CD4-positive, alpha-beta T cell treated with Interleukin-15 for 4 hours (primary cell): ENCODE measurements at regions not wholly inside any gene's neighbourhood (a gene's known extent, or its start where the extent isn't known, plus 50 kb on each side); places are given as distances from the start of the nearest gene placed in this dataset.
"Not testable (repeated sequence)": the region's sequence is repeated elsewhere in the genome, so short reads cannot be mapped to it uniquely, and the experiment has no call there.

ENCODE experiments used
- DNase-seq: peaks from one replicate; pipeline ENCODE4 v3.0.0-alpha.2; 2020; ENCODE audit warnings: low spot score

DNA sequence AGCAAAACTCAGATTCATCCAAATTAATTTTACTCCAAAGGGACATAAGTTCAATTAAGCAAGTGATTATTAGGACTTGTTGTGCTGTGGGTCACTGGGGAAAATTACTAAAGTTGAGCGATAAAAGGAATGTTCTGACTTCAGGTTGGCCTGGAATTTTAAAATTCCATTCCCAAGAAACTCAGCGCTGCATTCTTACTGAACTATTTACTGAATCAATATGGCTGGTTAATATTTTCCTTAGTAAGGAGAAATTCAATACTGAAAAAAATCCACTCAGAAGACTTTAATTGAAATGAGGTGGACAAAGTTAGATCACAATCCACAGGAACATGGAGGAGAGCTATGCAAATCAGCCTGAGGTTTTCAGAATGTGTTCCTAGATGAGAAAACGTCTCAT is 578.9 kb upstream of the NR5A2 start:
- DNase-seq, result no peak

DNA sequence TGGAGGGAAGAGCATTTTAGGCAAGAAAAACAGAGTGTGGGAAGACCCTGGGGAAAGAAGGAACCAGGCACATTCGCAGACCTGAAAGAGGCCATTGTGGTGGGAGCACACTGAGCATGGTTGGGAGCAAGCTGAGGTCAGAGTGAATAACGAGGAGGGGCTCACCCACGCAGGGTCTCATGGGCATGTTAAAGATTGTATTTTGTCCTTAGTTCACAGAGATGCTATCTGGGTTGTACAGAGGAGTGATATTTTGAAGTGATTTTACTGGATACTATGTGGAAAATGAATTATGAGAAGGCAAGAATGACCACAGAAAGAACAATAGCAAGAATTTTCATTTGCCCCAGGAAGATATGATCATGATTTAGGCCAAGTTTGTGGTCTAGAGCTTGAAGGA is 578.3 kb upstream of the NR5A2 start:
- DNase-seq, result no peak

DNA sequence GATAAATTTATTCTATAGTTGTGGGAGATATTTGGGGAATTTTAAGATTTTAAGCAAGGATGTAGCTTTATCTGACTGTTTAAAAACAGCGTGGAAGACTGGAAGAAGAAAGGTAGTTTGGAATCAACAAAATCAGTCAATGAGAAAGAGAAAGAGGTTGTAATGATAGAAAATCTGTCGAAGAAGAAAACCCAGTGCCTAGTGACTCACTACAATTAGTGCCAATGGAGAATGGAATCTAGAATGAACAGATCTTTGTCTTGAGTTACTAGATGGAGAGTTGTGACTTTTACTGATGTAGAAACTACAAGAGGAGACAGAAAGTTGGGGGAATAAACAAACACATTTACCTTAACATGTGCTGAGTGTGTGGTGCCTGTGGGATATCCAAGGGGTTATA is 577.8 kb upstream of the NR5A2 start:
- DNase-seq, result no peak

DNA sequence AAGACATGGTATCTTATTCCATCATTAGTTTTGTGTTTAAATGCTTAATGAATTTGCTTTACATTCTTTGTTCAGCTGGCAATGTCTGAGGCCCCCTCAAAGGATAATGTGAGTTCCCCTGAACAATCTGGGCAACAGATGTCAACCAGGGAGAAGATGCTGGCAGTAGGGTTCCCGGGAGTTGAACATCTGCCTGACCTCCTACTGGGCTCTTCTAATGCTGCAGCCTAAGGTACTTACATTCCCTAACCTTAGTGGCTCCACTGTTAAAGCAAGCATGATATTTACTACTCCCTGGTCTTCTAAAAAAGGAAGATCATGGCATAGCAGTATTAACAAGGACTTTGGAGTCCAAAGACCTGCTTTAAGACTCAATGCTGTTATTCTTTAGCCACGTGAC is 574.9 kb upstream of the NR5A2 start:
- DNase-seq, result no peak

DNA sequence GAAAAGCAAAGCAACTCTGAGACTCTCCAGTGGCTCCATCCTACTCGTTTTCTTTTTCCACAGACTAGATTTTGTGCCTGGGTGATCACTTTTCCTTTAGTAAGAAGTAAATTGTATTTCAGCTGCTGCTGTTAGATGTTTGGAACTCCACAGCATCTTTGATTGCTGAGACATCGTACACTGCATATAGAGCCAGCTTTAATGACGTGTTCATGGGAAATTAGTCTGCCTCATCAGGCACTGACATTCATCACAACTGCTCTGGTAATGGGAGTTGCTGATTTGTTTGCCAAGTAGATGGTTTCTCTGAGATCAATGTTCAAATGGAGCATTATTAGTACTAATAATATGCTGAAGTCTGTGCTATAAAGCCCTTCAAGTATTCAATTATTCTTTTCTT is 573.8 kb upstream of the NR5A2 start:
- no peak for DNase-seq

DNA sequence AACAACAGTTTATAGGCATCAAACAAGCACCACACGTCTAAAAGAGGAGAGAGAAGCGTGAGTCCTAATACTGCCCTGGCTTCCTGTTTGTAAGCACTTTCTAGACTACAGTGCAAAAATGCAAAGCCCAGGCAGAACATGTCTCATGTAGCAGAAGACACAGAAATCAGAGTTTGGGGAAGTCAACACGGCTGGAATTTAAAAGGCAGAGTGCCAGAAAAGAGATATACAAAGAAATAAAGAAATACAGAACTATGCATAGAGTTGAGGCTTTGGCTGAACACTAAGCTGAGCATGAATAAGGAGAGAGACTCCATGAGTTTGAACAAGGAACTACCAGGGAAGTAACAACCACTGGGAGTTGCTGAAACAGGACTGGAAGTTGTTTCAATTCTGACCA is 566.6 kb upstream of the NR5A2 start:
- no peak for DNase-seq

DNA sequence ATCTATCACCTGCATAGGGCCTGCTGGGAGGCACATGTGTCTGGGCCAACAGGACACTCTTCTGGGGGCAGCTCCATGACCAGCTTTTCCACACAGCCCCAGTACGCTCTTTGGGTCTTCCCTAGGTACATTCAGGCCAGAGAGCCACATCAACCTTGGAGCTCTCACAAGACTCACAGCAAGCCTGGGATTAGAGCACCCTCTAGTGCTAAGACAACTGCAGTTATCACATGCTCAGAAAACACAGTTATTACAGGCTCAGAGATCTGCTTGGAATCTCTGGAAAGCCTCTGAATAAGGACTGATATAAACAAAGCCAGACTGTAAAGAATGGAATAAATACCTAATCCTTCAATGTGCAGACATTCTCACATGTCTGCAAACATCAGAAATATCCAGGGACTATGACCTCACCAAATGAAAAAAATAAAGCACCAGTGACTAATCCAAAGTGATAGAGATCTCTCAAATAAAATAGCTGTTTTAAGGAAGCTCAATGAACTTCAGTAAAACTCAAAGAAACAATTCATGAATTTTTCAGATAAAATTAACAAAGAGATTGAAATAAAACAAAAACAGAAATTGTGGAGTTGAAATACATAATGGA is 563.9 kb upstream of the NR5A2 start:
- DNase-seq, result no peak

DNA sequence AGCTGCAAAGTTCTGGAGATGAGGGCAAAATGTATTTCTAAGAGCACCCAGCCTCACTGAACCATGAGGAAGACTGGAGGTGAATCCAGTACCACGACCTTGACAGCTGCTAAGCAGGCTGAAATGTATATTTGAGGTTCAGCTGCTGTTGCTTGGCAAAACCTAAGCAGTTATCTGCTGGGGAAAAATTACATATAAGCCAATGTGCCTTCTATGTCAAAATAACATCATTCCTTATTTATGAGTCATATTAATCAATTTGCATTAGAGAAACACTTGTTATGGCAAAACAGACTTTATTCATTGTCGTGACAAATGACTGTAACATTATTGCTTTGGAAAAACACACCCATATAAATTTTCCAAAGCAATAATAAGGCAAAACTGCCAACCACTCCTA is 560.5 kb upstream of the NR5A2 start:
- DNase-seq, result no peak

DNA sequence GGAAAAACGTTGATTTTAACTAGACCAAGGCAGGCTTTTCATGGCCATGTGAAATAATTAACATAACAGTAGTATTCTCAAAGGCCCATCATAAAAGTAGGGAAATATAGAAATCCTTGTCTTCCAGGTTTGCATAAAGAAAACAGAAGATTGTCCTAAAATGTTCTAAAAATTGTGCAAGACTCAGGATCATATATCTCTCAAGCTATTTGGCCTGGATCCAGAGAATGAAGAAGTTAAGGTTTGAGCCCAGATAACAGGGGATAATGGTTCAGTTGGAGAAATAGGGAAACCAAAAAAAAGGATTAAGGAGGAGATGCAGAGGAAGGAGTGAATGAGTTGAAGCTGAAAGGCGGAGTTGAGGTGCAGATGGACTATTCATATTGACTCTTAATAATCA is 555.5 kb upstream of the NR5A2 start:
- DNase-seq, result no peak

DNA sequence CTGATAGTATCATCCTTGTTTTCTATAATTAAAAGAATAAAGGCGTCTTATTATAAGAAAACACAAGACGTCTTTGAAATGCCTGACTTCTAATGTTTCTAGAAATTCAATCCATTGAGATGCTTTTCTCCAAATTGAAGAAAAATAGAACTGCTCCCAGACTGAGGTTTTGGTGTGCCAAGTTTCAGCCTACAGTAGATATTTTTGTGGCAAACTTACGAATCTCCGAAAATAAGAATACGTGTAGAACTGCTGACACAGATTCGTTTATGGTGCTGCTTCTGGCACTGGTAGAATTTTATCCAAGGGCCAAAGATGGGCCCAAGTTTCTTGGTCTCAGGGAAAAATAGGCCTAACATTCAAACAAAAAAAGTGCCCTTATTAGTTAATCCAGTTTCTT is 554.5 kb upstream of the NR5A2 start:
- DNase-seq, result no peak

DNA sequence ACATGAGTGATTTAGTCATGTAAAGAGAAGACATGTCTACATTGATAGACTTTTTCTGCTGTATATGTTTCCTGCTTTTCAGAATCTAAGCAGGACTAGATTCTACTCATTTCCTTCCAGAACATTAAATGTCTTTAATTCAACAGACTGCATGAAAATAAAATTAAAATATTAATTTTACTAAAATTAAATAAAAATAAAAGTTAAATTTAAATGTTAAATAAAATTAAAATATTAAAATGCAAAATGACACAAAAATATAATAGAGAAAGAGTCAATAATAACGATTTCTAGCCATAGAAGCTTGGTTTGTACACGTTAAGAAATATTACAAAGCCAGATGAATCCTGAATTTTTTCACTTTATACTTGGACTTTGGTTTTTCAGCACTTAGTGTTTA is 552.8 kb upstream of the NR5A2 start:
- no peak for DNase-seq

DNA sequence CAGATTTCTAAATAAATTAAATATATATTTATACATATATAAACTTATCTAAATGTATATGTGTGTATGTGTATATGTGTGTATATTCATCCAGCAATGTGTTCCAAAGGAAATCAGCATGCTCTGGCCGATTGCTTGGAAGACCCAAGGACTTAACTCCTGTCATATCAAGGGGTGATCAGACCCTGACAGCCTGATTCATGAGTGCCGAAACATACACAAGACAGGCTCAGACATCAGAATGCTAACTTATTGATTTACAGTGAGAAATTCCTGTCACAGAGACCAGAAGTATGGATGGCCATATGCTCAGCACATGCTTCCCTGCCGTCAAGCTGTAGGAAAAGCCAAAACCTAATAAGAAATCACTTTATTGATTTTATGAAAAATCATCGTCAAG is 545.1 kb upstream of the NR5A2 start:
- no peak for DNase-seq

DNA sequence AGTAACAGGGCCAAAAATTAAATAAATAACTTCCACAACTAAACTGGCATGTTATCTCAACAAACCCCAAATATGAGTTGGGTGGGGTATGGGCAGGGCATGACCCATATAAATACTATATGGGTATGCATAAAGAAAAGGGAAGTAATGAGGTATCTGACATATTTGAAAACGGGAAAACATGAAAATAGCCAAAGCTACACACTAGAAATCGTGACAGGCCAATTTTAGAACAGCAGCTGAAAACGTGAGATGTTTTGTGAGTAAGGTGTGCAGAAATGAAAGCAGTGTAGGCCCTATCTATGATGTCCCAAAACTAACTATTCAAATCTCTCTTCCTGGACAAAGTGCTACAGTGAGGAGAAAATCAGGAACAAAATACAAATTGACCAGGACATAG is 537.9 kb upstream of the NR5A2 start:
- DNase-seq, result no peak

DNA sequence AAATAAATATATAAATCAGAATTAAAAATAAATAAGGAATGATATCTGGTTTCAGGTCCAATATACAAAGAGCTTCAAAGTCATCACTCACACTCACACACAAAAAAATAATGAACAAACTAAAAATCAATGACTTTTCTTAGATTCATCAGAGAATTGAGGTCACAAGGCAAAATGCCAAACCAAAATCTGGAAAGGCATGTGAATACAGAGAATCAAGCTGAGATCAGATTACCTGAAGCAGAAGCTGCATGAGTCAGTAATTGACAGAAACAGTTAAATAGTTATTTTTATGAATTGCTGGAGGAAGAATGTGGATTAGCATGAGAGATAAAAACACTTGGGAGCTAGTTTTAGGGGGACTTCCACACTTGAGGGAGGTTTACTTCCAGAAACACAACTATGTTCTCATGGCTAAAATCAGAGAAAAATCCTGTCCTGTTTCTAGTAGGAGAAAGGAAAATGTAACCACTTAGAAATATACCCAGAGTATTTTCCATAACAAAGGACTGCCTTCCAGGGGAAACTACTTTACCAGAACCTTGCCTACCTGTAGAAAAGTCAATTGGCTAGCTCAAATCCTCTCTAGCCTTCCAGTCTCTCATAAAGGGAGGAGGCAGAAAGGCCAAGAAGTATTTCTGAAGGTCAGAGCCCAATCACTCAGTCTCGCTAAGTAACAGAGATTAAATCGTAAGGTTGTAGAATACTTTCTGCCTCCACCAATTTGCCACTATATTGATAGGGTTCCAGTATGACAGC is 536.6 kb upstream of the NR5A2 start:
- no peak for DNase-seq

DNA sequence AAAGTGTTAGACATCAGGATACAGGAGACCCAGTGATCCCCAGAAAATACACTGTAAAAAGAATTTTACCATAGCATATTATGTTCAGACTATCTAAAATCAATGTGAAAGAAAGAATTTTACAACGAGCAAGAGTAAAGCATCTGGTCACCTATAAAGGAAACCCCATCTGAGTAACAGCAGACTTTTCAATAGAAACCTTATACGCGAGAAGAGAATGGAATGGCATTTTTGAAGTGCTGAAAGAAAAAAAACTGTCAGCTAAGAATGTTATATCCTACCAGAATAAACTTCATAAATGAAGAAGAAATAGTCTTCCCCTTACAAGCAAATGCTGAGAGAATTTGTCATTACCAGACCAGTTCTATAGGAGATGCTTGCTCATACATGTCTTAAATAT is 532.1 kb upstream of the NR5A2 start:
- no peak for DNase-seq

DNA sequence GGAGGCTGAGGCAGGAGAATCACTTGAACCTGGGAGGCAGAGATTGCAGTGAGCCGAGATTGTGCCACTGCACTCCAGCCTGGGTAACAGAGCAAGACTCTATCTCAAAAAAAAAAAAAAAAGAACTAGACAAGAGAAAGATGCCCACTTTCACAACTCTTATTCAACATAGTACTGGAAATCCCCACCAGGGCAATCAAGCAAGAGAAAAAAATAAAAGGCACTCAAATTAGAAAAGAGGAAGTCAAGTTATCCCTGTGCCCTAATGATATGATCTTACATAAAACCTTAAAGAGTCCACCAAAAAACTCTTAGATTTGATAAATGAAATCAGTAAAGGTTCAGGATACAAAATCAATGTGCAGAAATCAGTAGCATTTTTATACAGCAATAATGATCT is 528.7 kb upstream of the NR5A2 start:
- DNase-seq, result not testable (repeated sequence)

DNA sequence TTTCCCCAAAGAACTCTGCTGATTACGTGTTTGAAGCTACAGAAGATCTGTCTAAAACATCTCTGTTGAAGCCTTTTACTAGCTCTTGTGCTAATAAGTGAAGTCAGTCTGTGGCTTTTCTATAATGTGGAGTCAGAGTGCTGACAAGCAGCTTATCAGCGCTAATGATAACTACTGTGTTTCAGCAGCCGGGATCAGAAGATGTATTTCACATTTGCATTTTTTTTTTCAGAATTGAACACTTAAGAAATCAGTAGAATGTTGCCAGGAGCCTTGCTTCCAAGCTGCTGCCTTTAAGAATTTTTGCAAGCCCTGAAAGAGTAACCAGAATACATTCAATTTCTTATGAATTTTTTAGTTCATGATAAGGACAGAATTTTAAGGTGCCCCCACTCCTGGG is 519.4 kb upstream of the NR5A2 start:
- no peak for DNase-seq

DNA sequence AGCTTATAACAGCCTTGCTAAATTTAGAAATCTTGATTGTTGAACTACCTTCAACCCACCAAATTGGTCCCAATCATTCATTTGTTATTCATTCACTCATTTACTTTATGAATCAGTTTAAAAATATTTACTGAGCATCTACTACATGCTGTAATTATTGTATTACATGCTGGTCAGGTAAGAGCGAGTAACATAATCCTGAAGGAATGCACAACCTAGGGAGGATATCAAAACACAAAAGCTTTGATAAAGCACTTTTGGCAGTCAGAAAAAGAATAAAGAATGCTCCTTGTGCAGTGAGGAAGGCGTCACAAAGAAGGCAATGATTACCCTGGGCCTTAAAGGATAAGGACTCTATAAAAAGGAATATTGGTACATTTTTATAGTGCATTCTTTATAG is 518.9 kb upstream of the NR5A2 start:
- no peak for DNase-seq

DNA sequence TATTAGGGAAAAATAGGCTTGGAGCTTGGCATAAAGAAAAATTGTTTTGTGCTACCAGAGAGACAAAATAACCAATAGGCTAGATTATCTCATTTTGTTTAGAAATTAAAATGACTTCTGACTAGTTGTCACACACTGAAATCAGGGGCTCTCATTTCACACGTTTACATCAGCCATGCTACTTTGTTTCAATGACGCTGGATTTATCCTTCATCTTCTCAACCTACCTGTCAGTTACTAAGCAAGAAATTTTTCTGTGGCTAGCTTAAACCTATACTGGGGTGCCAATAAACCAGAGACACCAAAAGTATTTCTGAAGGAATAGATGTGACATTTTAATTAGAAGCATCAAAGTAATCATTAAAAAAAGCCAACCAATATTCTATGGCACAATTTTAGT is 518.1 kb upstream of the NR5A2 start:
- DNase-seq, result no peak

DNA sequence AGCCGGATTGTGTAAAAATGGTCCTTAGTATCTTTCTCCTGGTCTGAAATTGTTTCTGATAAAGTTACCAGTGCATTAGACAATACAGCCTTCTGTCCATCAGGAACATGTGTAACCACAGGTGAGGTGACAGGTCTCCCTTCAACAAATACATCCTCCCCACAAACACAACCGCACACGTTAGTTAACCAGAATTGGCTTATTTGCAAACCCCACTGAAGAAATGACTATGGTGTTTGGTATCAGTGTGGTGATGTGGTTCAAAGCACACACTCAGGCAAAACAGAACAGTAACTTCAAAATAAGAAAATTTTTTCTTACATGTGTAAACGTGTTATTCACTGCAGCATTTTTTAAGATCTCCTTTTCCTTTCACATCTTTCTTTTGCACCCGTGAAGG is 517.2 kb upstream of the NR5A2 start:
- no peak for DNase-seq

DNA sequence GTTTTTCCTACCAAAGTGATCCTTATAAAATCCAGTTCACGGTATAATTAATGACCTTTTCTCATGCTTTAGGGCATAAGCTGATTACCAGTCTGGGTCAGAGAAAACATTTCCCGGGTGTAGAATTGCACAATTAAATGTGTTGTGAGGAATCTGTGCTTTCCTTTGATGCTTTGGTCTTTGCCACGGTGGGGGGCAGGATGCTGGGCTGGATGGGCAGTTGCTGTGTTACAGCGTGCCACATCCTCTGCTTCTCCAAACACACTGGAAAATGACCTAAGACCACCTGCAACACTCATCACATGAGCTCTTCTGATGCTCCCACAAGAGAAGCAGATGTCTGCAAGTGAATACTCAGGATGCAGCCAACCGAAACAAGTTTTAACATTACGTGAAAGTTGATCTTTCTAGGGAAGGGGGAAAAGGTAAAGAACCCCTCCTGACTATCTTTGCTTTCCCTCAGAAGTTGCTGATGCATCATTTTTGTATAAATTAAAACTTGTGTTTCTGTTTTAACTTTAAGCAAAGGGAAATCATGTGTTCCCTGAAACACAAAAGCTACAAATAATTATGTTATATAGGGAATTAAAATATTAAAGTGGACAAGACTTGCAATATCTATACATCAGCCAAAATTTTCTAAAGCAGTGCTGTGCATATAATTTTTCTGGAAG is 515.3 kb upstream of the NR5A2 start:
- no peak for DNase-seq

DNA sequence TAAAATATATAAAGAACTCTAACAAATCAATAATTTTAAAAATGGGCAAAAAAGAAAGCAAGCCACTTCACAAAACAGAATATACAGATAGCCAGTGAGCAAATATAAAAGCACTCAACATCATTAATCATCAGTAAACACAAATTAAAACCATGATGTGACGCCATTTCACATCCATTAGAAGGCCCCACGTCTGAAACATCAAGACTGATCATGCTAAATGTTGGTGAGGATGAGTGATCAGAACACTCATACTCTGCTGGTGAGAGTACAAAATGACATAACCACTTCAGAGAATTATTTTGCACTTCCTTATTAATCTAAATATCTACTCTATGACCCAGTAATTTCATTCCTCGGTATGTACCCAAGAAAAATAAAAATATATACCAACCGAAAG is 512.2 kb upstream of the NR5A2 start:
- DNase-seq, result no peak

DNA sequence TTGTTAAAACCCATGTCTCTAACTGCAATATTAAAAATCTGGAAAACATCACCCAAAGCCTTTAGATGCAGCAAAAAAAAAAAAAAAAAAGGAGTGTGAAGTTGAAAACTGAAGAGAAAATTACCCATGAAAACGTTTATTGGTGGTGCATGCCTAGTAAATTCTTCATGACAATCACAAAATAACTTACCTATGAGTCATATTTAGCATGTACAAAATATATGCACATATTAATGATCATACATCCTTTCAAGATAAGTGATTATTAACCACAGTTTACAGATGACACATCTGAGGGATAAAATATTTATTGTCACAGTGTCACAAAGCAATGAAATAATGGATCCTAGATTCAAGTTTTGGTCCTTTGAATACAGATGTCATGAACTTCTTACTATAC is 505.2 kb upstream of the NR5A2 start:
- no peak for DNase-seq

DNA sequence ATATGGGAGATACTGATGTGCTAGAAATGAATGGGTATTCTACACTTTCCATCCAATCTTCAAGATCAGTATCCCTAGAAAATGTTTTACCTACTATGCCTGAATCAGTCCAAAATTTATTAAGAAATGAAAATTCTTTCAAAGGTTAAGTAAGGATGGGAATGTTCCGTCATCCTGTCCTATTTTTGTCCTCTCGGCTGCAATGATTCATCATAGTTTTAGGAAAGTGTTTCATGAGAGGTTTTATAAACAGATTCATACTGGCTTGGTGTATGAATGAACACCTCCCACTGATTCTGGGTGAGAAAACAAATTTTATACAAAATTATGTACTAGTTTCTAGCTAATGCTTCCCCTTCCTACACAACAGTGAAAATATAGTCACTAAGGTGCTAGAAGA is 504.6 kb upstream of the NR5A2 start:
- no peak for DNase-seq
